GM23248 (cell line): ENCODE measurements at regions not wholly inside any gene's neighbourhood (a gene's known extent, or its start where the extent isn't known, plus 50 kb on each side); places are given as distances from the start of the nearest gene placed in this dataset.

Source experiments
- EZH2 ChIP-seq: fragments of 200-600 bp; sonication (generic); IDR thresholded peaks from 2 replicates; pipeline ENCODE4 v1.6.1; 2018; ENCODE audit warnings: antibody characterized with exemption, mild to moderate bottlenecking; ENCODE audit not compliant: insufficient read depth, poor library complexity, severe bottlenecking
- EZH2phosphoT487 ChIP-seq: fragments of 200-600 bp; sonication (generic); IDR thresholded peaks from 2 replicates; pipeline ENCODE4 v1.6.1; 2018; ENCODE audit warnings: antibody characterized with exemption, moderate library complexity, mild to moderate bottlenecking, low read depth; ENCODE audit not compliant: insufficient read depth

DNA sequence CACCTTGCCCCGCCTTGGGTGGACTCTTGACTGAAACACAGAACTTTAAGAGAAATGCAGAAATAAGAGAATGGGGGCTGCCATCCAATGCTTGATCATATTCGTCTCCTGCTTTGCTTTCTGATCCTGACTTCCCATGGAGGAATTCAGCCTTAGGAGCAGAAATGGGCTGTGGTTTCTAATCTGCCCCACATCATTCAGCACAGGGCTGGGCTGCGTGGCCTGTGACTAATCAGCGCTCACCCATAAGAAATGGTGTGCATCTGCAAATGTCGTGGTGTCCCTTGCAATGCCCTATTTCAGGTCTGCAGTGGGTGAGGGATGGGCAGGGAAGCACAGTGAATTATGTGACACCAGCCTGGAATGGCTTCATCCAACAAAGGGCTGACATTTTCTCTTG, 60.7 kb upstream of the URI1 start:
- TF ChIP-seq EZH2phosphoT487 = no peak
- TF ChIP-seq EZH2 = no peak
